Glutamatergic neuron (in vitro differentiated cells): ENCODE measurements at regions not wholly inside any gene's neighbourhood (a gene's known extent, or its start where the extent isn't known, plus 50 kb on each side); places are given as distances from the start of the nearest gene placed in this dataset.

Experiments used
- DNase-seq: peaks from one replicate; pipeline ENCODE4 v3.0.0; 2022
- H3K27ac Mint-ChIP-seq: one replicate; pipeline ENCODE4 v1.8.0; 2020; ENCODE audit warnings: mild to moderate bottlenecking, mixed read lengths, inconsistent platforms; ENCODE audit not compliant: unreplicated experiment
- H3K27me3 Mint-ChIP-seq: one replicate; pipeline ENCODE4 v1.8.0; 2020; ENCODE audit warnings: mild to moderate bottlenecking, moderate library complexity, mixed read lengths, inconsistent platforms; ENCODE audit not compliant: unreplicated experiment
- H3K36me3 Mint-ChIP-seq: one replicate; pipeline ENCODE4 v1.8.0; 2020; ENCODE audit warnings: mild to moderate bottlenecking, mixed read lengths, inconsistent platforms; ENCODE audit not compliant: unreplicated experiment
- H3K4me1 Mint-ChIP-seq: one replicate; pipeline ENCODE4 v1.8.0; 2020; ENCODE audit warnings: mild to moderate bottlenecking, low read depth, mixed read lengths, inconsistent platforms; ENCODE audit not compliant: unreplicated experiment
- H3K4me3 Mint-ChIP-seq: one replicate; pipeline ENCODE4 v1.8.0; 2020; ENCODE audit warnings: mild to moderate bottlenecking, mixed read lengths, inconsistent platforms; ENCODE audit not compliant: unreplicated experiment
- H3K9me3 Mint-ChIP-seq: one replicate; pipeline ENCODE4 v1.8.0; 2020; ENCODE audit warnings: mild to moderate bottlenecking, moderate library complexity, mixed read lengths, inconsistent platforms; ENCODE audit not compliant: unreplicated experiment
- CTCF ChIP-seq: fragments of 200-600 bp; sonication (generic); IDR thresholded peaks from one replicate; pipeline ENCODE4 v1.5.0; 2021; ENCODE audit not compliant: partially characterized antibody, unreplicated experiment

- Mint-ChIP-seq H3K27me3 (peaks cover 9% of the 10 kb centered on the region), H3K27ac (no peak overlapping the region), H3K9me3 (peaks cover 21% of the 10 kb centered on the region), H3K4me1 (no peaks in the 10 kb centered on the region), H3K36me3 (peaks cover 7% of the 10 kb centered on the region), H3K4me3 (no peak overlapping the region)
- no peak for DNase-seq
- TF ChIP-seq CTCF, result no peak
Measured at GRCh38 chr22:48898524-48899250, 929.0 kb downstream of the BRD1 start.

GRCh38 chr22:48897645-48898370 is 929.9 kb downstream of the BRD1 start:
- H3K27ac Mint-ChIP-seq, result no peak overlapping the region
- H3K36me3 Mint-ChIP-seq, result no peaks in the 10 kb centered on the region
- H3K4me3 Mint-ChIP-seq, result no peak overlapping the region
- no peak for DNase-seq
- peaks cover 9% of the 10 kb centered on the region for H3K27me3 Mint-ChIP-seq
- no peaks in the 10 kb centered on the region for H3K4me1 Mint-ChIP-seq
- peaks cover 20% of the 10 kb centered on the region for H3K9me3 Mint-ChIP-seq
- no peak for TF ChIP-seq CTCF

GRCh38 chr22:48896766-48897644 is 930.7 kb downstream of the BRD1 start:
- no peak for DNase-seq
- Mint-ChIP-seq H3K27ac (no peak overlapping the region), H3K9me3 (peaks cover 24% of the 10 kb centered on the region), H3K4me1 (no peaks in the 10 kb centered on the region), H3K27me3 (peaks cover 10% of the 10 kb centered on the region), H3K4me3 (no peak overlapping the region), H3K36me3 (no peaks in the 10 kb centered on the region)
- TF ChIP-seq CTCF, result no peak

GRCh38 chr22:48895831-48896765 is 931.6 kb downstream of the BRD1 start:
- peaks cover 11% of the 10 kb centered on the region for H3K27me3 Mint-ChIP-seq
- peaks cover 21% of the 10 kb centered on the region for H3K9me3 Mint-ChIP-seq
- no peaks in the 10 kb centered on the region for H3K36me3 Mint-ChIP-seq
- H3K4me3 Mint-ChIP-seq, result no peak overlapping the region
- no peak overlapping the region for H3K27ac Mint-ChIP-seq
- H3K4me1 Mint-ChIP-seq, result no peaks in the 10 kb centered on the region
- TF ChIP-seq CTCF, result no peak
- DNase-seq, result no peak
